CD14-positive monocyte (primary cell): ENCODE measurements at regions not wholly inside any gene's neighbourhood (a gene's known extent, or its start where the extent isn't known, plus 50 kb on each side); places are given as distances from the start of the nearest gene placed in this dataset.

Experiments
- DNase-seq, 3 donors: peaks; one replicate each; pipeline ENCODE4 v3.0.0-alpha.2; 2011 to 2022
- H2AFZ ChIP-seq: 2 replicates; pipeline ENCODE4 v1.6.0; 2012; ENCODE audit warnings: mild to moderate bottlenecking, low read depth, low read length, inconsistent platforms; ENCODE audit not compliant: insufficient read depth, poor library complexity, severe bottlenecking
- H3K27ac ChIP-seq, 2 donors: 1 replicate in 1 of 2; 2 replicates in 1 of 2; pipeline ENCODE4 v1.5.1; 2012 to 2013; ENCODE audit warnings: low read length in 2 of 2, control low read depth in 1 of 2, inconsistent platforms in 1 of 2, low read depth in 1 of 2, mild to moderate bottlenecking in 1 of 2
- H3K27me3 ChIP-seq, 2 donors: one replicate each; pipeline versions ENCODE4 v1.6.0 to v1.6.1; 2011 to 2013; ENCODE audit warnings: low read length in 2 of 2; ENCODE audit not compliant: control insufficient read depth in 2 of 2, insufficient read depth in 2 of 2
- H3K36me3 ChIP-seq, 2 donors: replicated peaks in 1 of 2; 1 replicate in 1 of 2; 2 replicates in 1 of 2; pipeline versions ENCODE4 v1.5.1 to v1.6.1; 2012 to 2013; ENCODE audit warnings: low read length in 2 of 2, control low read depth in 1 of 2, inconsistent platforms in 1 of 2, mild to moderate bottlenecking in 1 of 2; ENCODE audit not compliant: insufficient read depth in 2 of 2, control insufficient read depth in 1 of 2
- H3K4me1 ChIP-seq, 2 donors: 1 replicate in 1 of 2; 2 replicates in 1 of 2; pipeline versions ENCODE4 v1.5.1 to v1.6.1; 2012 to 2013; ENCODE audit warnings: low read length in 2 of 2, control low read depth in 1 of 2, inconsistent platforms in 1 of 2, mild to moderate bottlenecking in 1 of 2, moderate library complexity in 1 of 2; ENCODE audit not compliant: insufficient read depth in 2 of 2, control insufficient read depth in 1 of 2
- H3K4me2 ChIP-seq: replicated peaks from 2 replicates; pipeline ENCODE3; 2012; ENCODE audit warnings: low read length, moderate library complexity, mild to moderate bottlenecking; ENCODE audit not compliant: poor library complexity, severe bottlenecking; ENCODE audit errors: extremely low read depth
- H3K4me3 ChIP-seq, 3 experiments: fragments of 200-600 bp in 1 of 3; sonication (generic) in 1 of 3; replicated peaks in 1 of 3; 1 replicate in 2 of 3; 2 replicates in 1 of 3; pipeline ENCODE4 v1.5.1; 2011 to 2013; ENCODE audit warnings: low read length in 3 of 3, mild to moderate bottlenecking in 3 of 3, control low read depth in 2 of 3, low read depth in 2 of 3, inconsistent platforms in 1 of 3, moderate library complexity in 1 of 3
- H3K79me2 ChIP-seq: 2 replicates; pipeline ENCODE4 v1.6.0; 2012; ENCODE audit warnings: mild to moderate bottlenecking, control low read depth, inconsistent platforms, low read length, moderate library complexity; ENCODE audit not compliant: insufficient read depth
- H3K9ac ChIP-seq: 2 replicates; pipeline ENCODE4 v1.6.0; 2017; ENCODE audit warnings: low read length, mild to moderate bottlenecking; ENCODE audit not compliant: insufficient read depth, poor library complexity, severe bottlenecking
- H3K9me3 ChIP-seq, 2 donors: replicated peaks in 1 of 2; 1 replicate in 1 of 2; 2 replicates in 1 of 2; pipeline versions ENCODE4 v1.5.1 to v1.6.1; 2012 to 2013; ENCODE audit warnings: low read length in 2 of 2, control low read depth in 1 of 2; ENCODE audit not compliant: control insufficient read depth in 1 of 2, insufficient read depth in 1 of 2
- H4K20me1 ChIP-seq: 2 replicates; pipeline ENCODE4 v1.6.0; 2012; ENCODE audit warnings: mild to moderate bottlenecking, low read length, control low read depth, moderate library complexity; ENCODE audit not compliant: insufficient read depth
- H3K27ac Mint-ChIP-seq, 7 donors: one replicate each; pipeline ENCODE4 v1.8.0; 2020; ENCODE audit warnings: mild to moderate bottlenecking in 7 of 7, mixed read lengths in 7 of 7, moderate library complexity in 6 of 7, inconsistent platforms in 2 of 7
- H3K27me3 Mint-ChIP-seq, 3 donors: one replicate each; pipeline ENCODE4 v1.8.0; 2021 to 2022; ENCODE audit warnings: low read depth in 3 of 3, mild to moderate bottlenecking in 3 of 3, mixed read lengths in 3 of 3, moderate library complexity in 3 of 3, inconsistent platforms in 1 of 3
- H3K36me3 Mint-ChIP-seq, 2 donors: one replicate each; pipeline ENCODE4 v1.8.0; 2020; ENCODE audit warnings: mixed read lengths in 2 of 2, inconsistent platforms in 1 of 2, mild to moderate bottlenecking in 1 of 2
- H3K4me1 Mint-ChIP-seq: one replicate; pipeline ENCODE4 v1.8.0; 2020; ENCODE audit warnings: mild to moderate bottlenecking, mixed read lengths
- H3K4me3 Mint-ChIP-seq, 2 donors: one replicate each; pipeline ENCODE4 v1.8.0; 2020; ENCODE audit warnings: mild to moderate bottlenecking in 2 of 2, mixed read lengths in 2 of 2, moderate library complexity in 1 of 2
- H3K9me3 Mint-ChIP-seq, 7 donors: one replicate each; pipeline ENCODE4 v1.8.0; 2020 to 2022; ENCODE audit warnings: mixed read lengths in 7 of 7, mild to moderate bottlenecking in 6 of 7, moderate library complexity in 6 of 7, inconsistent platforms in 2 of 7
- WGBS: methylation state at CpG from one replicate; pipeline ENCODE4 v1.1.5; 2013; ENCODE audit warnings: missing lambda C conversion rate; ENCODE audit not compliant: insufficient coverage; 5-methylcytosine and 5-hydroxymethylcytosine counted together
- intact Hi-C, 2 donors: fragments of 100-400 bp; cut with micrococcal nuclease; formaldehyde crosslinking; loops; one replicate each; pipeline versions ENCODE4 v1.15.0 to v1.15.1; 2023
- TF ChIP-seq, protein P1 (sequence below): fragments of 200-600 bp; IDR thresholded peaks from one replicate; pipeline ENCODE4 v1.8.0; 2022; ENCODE audit warnings: antibody characterized with exemption, mild to moderate bottlenecking

DNA sequence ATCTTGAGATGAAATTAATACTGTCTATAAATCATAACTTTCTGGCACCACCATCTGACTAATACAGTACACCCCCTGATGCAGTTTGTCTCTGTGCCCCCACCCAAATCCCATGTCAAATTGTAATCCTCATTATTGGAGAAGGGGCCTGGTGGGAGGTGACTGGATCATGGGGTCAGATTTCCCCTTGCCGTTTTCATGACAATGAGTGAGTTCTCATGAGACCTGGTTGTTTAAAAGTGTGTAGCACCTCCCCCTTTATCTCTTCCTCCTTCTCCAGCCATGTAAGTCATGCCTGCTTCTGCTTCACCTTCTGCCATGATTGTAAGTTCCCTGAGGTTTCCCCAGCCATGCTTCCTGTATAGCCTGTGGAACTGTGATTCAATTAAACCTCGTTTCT is 78.7 kb upstream of the CDH6 start:
- Histone ChIP-seq H3K4me2 (no peak overlapping the region), H3K36me3 (no peaks in the 10 kb centered on the region), H2AFZ (no peak overlapping the region), H3K27ac (no peak overlapping the region), H3K27me3 (no peaks in the 10 kb centered on the region), H3K4me3 (no peak overlapping the region), H3K79me2 (no peaks in the 10 kb centered on the region), H4K20me1 (no peaks in the 10 kb centered on the region), H3K9me3 (peaks cover 0 to 3% of the 10 kb centered on the region in 2 donors), H3K9ac (no peak overlapping the region), H3K4me1 (peaks cover 0 to 8% of the 10 kb centered on the region in 2 donors)
- no peak overlapping the region for H3K4me3 Mint-ChIP-seq
- H3K27ac Mint-ChIP-seq, result no peak overlapping the region
- TF ChIP-seq, protein P1, sequence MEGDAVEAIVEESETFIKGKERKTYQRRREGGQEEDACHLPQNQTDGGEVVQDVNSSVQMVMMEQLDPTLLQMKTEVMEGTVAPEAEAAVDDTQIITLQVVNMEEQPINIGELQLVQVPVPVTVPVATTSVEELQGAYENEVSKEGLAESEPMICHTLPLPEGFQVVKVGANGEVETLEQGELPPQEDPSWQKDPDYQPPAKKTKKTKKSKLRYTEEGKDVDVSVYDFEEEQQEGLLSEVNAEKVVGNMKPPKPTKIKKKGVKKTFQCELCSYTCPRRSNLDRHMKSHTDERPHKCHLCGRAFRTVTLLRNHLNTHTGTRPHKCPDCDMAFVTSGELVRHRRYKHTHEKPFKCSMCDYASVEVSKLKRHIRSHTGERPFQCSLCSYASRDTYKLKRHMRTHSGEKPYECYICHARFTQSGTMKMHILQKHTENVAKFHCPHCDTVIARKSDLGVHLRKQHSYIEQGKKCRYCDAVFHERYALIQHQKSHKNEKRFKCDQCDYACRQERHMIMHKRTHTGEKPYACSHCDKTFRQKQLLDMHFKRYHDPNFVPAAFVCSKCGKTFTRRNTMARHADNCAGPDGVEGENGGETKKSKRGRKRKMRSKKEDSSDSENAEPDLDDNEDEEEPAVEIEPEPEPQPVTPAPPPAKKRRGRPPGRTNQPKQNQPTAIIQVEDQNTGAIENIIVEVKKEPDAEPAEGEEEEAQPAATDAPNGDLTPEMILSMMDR, result no peak
- peaks cover 0 to 2% (median 2%) of the 10 kb centered on the region in 3 donors for H3K27me3 Mint-ChIP-seq
- peaks cover 0 to 13% (median 3%) of the 10 kb centered on the region in 7 donors for H3K9me3 Mint-ChIP-seq
- 64% methylated on average over 1 of the region's 2 CpGs for WGBS
- no peaks in the 10 kb centered on the region for H3K36me3 Mint-ChIP-seq
- intact Hi-C loops, result no loop called here
- H3K4me1 Mint-ChIP-seq, result peaks cover 2% of the 10 kb centered on the region
- DNase-seq, result no peak

GRCh38 chr5:31113666-31114350 is 79.7 kb upstream of the CDH6 start:
- no peak overlapping the region for H3K4me3 Mint-ChIP-seq
- no peaks in the 10 kb centered on the region for H3K4me1 Mint-ChIP-seq
- H3K9me3 Mint-ChIP-seq, result peaks cover 0 to 13% (median 3%) of the 10 kb centered on the region in 7 donors

More at GRCh38 chr5:31113666-31114350, 79.7 kb upstream of the CDH6 start:
- no peak overlapping the region for H3K4me3 ChIP-seq
- peaks cover 0 to under 1% of the 10 kb centered on the region in 2 donors for H3K9me3 ChIP-seq
- Mint-ChIP-seq H3K27me3 (peaks cover 0 to 2% (median 2%) of the 10 kb centered on the region in 3 donors), H3K27ac (no peak overlapping the region), H3K36me3 (no peaks in the 10 kb centered on the region)
- no peaks in the 10 kb centered on the region for H3K79me2 ChIP-seq
- no peak for DNase-seq
- H3K36me3 ChIP-seq, result no peaks in the 10 kb centered on the region
- no peak overlapping the region for H3K4me2 ChIP-seq
- no peak overlapping the region for H3K27ac ChIP-seq
- no peak overlapping the region for H2AFZ ChIP-seq
- no peaks in the 10 kb centered on the region for H3K27me3 ChIP-seq
- intact Hi-C loops, result no loop called here
- peaks cover 0 to 8% of the 10 kb centered on the region in 2 donors for H3K4me1 ChIP-seq
- H4K20me1 ChIP-seq, result no peaks in the 10 kb centered on the region
- WGBS, result 100% methylated on average over 1 of the region's 1 CpG
- no peak overlapping the region for H3K9ac ChIP-seq
- TF ChIP-seq, protein P1, result no peak
